ENCODE measurements at regions not wholly inside any gene's neighbourhood (a gene's known extent, or its start where the extent isn't known, plus 50 kb on each side); places are given as distances from the start of the nearest gene placed in this dataset.

DNA sequence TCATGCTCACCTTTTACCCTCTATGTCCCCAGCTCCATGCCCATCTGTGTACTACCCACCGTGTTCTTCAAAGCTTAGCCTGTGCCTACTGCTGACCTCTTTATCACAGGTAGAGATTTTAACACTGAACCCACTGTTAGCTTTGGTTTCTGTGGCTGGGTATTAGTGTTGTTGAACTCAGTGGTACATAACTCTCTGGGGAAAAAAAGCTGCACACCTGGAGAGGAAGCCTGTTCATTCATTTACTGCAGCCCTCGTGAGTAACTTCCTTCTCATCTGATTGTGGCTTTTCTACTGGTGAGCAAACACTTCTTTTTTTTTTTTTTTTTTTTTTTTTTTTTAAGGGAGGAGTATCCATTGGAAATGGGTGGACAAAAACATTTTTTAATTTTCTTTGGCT is 326.3 kb downstream of the CCSER2 start:
- WGBS, 10 experiments = 0 to 86% (median 44%) methylated on average over 1 to 2 of the region's 2 CpGs; no CpG with 5 or more reads in 1 of the 10 experiments
- no peak for ATAC-seq (replicated peaks in 6 of 8)
- no peak overlapping the region for H3K4me3 ChIP-seq
- H3K4me1 ChIP-seq (replicated peaks in 1 of 2) = peaks cover 0 to 3% of the 10 kb centered on the region in 2 donors
- H3K27ac ChIP-seq = no peak overlapping the region
- in situ Hi-C loops (cut with MboI; ENCODE audit: low pct_unique_long_range_greater_than_20kb in 2 of 9, low sequenced_read_pairs in 9 of 9, unreplicated experiment in 9 of 9) = no loop called here

DNA sequence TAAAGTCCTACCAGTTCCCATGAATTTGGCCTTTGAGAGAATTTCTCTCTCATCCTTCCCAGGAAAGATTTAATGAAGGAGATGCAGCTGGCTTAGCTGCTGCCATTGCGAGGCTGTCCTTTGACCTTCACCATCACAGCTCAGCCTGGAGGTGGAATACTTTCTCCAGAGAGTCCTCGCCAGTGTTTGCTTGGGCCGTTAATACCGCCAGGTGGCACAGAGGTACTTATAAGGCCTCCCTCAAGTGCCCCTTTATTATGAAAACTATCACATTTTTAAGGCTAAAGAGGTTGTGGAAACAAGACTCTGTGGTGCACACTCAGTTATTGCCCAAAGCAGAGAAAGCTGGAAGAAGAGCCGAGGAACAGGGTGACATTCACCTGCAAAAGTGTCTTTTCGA is 330.6 kb downstream of the CCSER2 start:
- Histone ChIP-seq H3K27ac (no peak overlapping the region), H3K4me1 (replicated peaks in 1 of 2) (peaks cover 0 to 21% of the 10 kb centered on the region in 2 donors), H3K4me3 (no peak overlapping the region)
- 0 to 100% (median 83%) methylated on average over 1 to 4 of the region's 6 CpGs; no CpG with 5 or more reads in 4 of the 10 experiments for whole genome bisulfite sequencing, 10 experiments
- ATAC-seq (replicated peaks in 6 of 8) = no peak
- in situ Hi-C loops (cut with MboI; ENCODE audit: low pct_unique_long_range_greater_than_20kb in 2 of 9, low sequenced_read_pairs in 9 of 9, unreplicated experiment in 9 of 9) = no loop called here

DNA sequence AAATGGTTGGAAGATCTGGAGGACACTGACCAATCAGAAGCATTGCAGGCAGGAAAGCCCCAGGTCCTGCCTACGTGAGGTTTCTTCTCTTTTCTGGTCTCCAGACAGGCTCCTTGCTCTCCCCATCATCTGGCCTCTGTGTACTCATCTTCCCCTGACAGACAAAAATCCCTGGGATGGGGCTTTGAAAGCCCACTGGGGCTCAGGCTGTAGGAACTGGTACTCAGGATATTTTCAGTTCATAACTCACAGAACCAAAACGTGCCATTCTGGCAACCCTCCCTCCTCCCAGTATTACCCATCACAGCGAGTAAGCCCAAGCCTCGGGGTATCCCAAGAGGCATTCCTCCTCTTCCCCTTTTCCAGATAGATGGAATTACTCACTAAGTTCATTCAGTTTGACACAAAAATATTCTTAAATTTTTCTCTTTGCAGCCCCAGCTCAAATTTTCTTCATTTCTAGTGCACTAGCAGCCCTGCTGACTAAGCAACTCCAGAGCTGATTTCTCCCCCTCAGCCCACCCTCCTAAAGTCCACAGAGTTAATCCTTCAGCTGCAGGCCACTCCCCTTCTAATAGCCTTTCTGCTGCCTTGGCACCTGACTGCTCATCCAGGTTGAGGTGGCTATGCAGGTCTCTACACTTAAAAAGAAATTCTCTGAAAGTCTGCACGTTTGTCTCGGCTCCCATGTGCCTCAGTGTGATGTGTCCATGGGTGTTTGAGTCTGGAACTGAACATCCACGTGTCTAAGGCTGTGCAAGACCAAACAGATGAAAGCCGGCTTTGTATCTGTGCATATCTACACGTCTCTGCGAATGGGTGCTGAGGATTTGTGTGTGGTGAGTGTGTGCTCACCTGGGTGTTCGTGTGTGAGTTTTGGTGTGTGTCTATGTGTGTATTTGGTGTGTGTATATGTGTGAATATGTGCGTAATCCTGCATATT is 331.4 kb downstream of the CCSER2 start:
- peak in 7 of 8 experiments; percentile 4 to 77 (median 40) for ATAC-seq (replicated peaks in 6 of 8)
- no peak overlapping the region for H3K27ac ChIP-seq
- H3K4me3 ChIP-seq = no peak overlapping the region
- peaks cover 0 to 21% of the 10 kb centered on the region in 2 donors for H3K4me1 ChIP-seq (replicated peaks in 1 of 2)
- in situ Hi-C loops (cut with MboI; ENCODE audit: low pct_unique_long_range_greater_than_20kb in 2 of 9, low sequenced_read_pairs in 9 of 9, unreplicated experiment in 9 of 9) = no loop called here
- WGBS, 10 experiments = 13 to 88% (median 67%) methylated on average over 1 to 8 of the region's 12 CpGs; no CpG with 5 or more reads in 1 of the 10 experiments

DNA sequence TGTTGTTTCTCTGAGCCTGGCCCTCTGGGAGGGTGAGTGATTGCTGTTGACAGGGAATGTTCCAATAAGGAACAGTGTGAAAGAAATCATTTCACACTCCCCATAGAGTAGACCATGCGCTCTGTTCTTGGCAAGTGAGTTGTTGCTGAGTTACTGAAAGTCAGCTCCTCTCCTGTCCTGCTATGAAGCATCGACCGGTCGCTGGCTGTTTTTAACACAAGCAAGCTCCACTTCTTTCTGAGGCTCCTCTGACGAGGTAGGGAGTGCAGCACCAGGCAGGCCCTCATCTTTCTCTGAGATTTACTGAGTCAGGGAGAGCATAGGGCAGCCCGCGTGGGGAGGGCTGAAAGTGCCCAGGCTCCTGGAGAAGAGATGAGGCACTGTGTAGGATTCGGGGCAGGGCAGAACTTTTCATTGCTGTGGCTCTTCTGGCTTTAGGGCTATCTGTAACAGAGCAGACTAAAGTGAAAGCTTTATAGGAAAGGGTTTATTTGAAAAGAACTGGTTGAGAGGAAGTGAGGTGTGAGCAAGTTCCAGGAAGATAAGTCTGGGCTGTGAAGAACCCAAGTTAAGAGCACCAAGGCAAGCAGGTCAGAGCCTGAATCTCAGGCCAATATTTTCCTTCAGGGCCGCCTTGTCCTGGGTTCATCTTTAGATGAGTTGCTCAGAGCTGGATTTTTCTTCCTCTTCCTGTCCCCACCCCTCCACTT is 332.2 kb downstream of the CCSER2 start:
- peaks cover 0 to 21% of the 10 kb centered on the region in 2 donors for H3K4me1 ChIP-seq (replicated peaks in 1 of 2)
- 0 to 100% (median 85%) methylated on average over 1 to 9 of the region's 9 CpGs for WGBS, 10 experiments
- no peak overlapping the region for H3K4me3 ChIP-seq
- H3K27ac ChIP-seq = no peak overlapping the region
- in situ Hi-C loops (cut with MboI; ENCODE audit: low pct_unique_long_range_greater_than_20kb in 2 of 9, low sequenced_read_pairs in 9 of 9, unreplicated experiment in 9 of 9) = no loop called here
- peak in 7 of 8 experiments; percentile 63 to 94 (median 81) for ATAC-seq (replicated peaks in 6 of 8)

DNA sequence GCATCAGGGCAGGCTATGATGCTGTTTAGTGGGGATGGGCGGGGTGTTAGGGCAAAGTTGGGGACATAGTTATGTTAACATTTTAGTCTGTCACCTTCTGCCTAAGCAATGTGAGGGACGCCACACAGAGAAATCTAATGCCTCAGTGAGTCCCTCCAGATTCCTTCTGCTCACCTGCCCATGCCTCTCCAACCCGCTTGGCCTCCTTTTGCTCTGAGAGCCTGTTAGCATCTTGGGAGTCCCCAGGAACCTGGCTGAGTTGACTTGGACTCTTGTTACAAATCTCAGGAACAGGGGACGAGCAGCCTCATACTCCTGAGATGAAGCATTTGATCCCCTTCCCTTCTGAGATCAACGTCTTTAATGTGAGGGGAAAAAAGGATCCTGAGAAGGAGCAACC is 336.8 kb downstream of the CCSER2 start:
- peaks cover 0 to 12% of the 10 kb centered on the region in 2 donors for H3K4me1 ChIP-seq (replicated peaks in 1 of 2)
- H3K4me3 ChIP-seq = no peak overlapping the region
- H3K27ac ChIP-seq = no peak overlapping the region
- WGBS, 10 experiments = 0 to 80% (median 65%) methylated on average over 1 to 3 of the region's 5 CpGs; no CpG with 5 or more reads in 5 of the 10 experiments
- in situ Hi-C loops (cut with MboI; ENCODE audit: low pct_unique_long_range_greater_than_20kb in 2 of 9, low sequenced_read_pairs in 9 of 9, unreplicated experiment in 9 of 9) = no loop called here
- ATAC-seq (replicated peaks in 6 of 8) = no peak

DNA sequence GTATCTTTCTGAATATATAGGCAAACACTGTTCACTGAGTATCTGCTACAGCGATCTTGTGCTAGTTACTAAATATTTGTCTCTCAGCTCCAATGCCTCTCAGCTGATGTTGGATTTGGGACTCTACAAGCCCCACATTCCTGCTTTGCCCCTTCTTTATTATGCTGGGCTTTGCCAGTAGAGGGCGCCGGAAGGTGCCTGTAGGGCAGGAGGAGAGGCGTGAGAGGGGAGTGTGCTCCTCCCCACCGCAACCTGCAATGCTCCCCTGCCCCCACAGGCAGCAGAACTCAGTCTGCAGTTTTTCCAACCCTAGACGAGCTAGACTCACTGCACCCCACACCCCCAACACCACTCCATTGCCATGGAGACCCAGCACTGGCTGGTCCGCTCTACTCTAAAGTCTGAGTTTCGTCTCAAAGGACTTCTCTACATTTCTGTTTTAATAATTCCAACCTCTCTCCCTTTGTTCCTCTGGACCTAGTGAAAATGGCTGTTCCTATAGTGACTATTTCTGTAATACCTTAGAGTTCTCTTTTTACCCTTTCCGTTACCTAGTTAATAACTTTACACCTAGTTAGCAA is 337.6 kb downstream of the CCSER2 start:
- no peak overlapping the region for H3K4me3 ChIP-seq
- H3K27ac ChIP-seq = no peak overlapping the region
- 17 to 95% (median 72%) methylated on average over 1 to 7 of the region's 9 CpGs; no CpG with 5 or more reads in 1 of the 10 experiments for WGBS, 10 experiments
- peaks cover 0 to 6% of the 10 kb centered on the region in 2 donors for H3K4me1 ChIP-seq (replicated peaks in 1 of 2)
- in situ Hi-C loops (cut with MboI; ENCODE audit: low pct_unique_long_range_greater_than_20kb in 2 of 9, low sequenced_read_pairs in 9 of 9, unreplicated experiment in 9 of 9) = no loop called here
- peak in 3 of 8 experiments; percentile 65 to 81 (median 79) for ATAC-seq (replicated peaks in 6 of 8)

DNA sequence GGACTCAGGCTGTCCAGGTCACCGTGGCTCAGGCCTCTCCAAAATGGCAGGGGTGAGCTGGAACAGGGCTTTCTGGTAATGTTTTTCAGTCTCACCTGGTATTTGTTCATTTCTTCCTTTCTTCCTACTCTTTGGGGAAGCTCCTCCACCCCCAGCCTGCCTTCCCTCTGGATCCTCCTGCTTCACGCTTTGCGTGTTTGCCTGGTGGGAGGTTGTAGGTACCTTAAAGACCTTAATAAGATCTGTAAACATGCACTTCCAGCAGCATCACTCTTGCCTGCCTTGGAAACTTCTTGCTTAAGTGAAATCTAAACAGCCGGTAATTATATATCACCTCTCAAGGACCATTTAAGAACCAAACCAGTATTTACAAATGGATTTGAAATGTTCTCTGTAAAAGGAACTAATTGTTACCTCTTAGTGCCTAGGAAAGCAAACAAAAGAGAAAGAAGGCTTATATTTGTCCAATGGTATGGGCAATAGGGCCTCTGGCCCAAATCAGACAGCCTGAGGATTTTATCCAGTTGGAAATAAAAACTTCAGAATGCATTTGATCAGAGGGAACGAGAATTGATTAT is 339.9 kb downstream of the CCSER2 start:
- in situ Hi-C loops (cut with MboI; ENCODE audit: low pct_unique_long_range_greater_than_20kb in 2 of 9, low sequenced_read_pairs in 9 of 9, unreplicated experiment in 9 of 9) = no loop called here
- Histone ChIP-seq H3K4me3 (no peak overlapping the region), H3K4me1 (replicated peaks in 1 of 2) (no peaks in the 10 kb centered on the region), H3K27ac (no peak overlapping the region)
- 17 to 83% (median 78%) methylated on average over 1 to 5 of the region's 5 CpGs; no CpG with 5 or more reads in 2 of the 10 experiments for WGBS, 10 experiments
- no peak for ATAC-seq (replicated peaks in 6 of 8)

DNA sequence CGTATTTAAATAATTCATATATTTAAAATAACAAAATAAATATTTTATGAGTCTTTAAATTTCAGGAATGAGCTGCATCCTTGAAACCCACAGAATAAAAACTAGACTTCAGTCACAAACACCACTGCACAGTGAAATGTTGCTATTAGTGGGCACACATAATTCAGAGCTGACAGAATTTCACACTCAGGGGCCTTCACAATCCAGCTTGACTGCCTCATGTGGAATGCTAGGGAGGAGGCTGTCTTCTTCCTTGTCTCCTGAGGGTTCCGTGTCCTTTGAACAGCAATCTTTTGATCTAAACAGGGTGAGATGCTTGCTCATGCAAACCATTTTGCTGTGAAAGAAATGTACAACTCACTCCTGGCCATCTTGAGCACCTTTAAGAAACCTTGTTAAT is 346.7 kb downstream of the CCSER2 start:
- peak in 4 of 8 experiments; percentile 55 to 69 (median 62) for ATAC-seq (replicated peaks in 6 of 8)
- no peak overlapping the region for H3K27ac ChIP-seq
- WGBS, 10 experiments = 0 to 83% (median 40%) methylated on average over 1 to 2 of the region's 2 CpGs; no CpG with 5 or more reads in 1 of the 10 experiments
- peaks cover 0 to 5% of the 10 kb centered on the region in 2 donors for H3K4me1 ChIP-seq (replicated peaks in 1 of 2)
- H3K4me3 ChIP-seq = no peak overlapping the region
- in situ Hi-C loops (cut with MboI; ENCODE audit: low pct_unique_long_range_greater_than_20kb in 2 of 9, low sequenced_read_pairs in 9 of 9, unreplicated experiment in 9 of 9) = no loop called here

DNA sequence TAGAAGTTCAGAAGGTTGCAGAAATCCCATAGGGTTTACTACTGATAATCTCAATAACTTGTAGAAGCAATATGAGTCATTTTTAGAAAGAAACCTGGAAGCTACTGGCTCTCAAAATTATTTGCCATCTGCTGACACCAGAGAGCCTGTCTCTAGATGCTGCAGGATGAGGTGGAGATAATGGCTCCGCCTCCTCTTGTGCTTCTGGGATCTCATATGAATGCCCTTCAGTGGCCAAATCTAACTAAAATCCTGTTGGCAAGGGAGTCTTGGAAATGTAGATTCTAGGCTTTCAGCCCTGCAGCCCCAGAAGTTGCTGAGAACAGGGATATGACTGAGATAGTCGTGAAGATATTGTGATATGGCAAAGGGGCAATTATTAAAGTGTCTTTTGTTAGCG is 348.1 kb downstream of the CCSER2 start:
- Histone ChIP-seq H3K4me3 (no peak overlapping the region), H3K4me1 (replicated peaks in 1 of 2) (peaks cover 0 to 5% of the 10 kb centered on the region in 2 donors), H3K27ac (no peak overlapping the region)
- WGBS, 10 experiments = 10 to 100% (median 81%) methylated on average over 1 to 3 of the region's 3 CpGs; no CpG with 5 or more reads in 3 of the 10 experiments
- in situ Hi-C loops (cut with MboI; ENCODE audit: low pct_unique_long_range_greater_than_20kb in 2 of 9, low sequenced_read_pairs in 9 of 9, unreplicated experiment in 9 of 9) = no loop called here
- ATAC-seq (replicated peaks in 6 of 8) = peak in 1 of 8 experiments; percentile 65

DNA sequence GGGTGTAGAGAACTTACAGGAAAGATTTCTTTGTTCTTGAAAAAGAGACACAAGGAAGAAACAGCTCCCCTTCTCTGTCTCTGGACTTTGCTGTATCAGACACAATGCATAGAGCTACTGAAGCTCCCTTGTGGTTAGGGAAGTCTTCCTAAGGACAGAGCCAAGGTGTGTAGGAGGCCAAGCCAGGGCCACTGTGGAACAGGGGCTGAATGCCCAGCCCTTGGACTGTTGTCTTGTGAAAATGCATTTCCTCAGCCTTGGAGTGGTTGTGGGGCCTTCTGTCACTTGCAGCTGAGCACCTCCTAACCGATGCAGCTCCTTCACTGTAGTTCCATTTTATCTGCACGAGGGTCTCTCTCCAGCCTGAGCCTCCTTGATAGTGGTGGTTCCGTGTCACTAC is 353.4 kb downstream of the CCSER2 start:
- 0 to 81% (median 78%) methylated on average over 1 to 3 of the region's 3 CpGs; no CpG with 5 or more reads in 5 of the 10 experiments for WGBS, 10 experiments
- Histone ChIP-seq H3K27ac (no peak overlapping the region), H3K4me1 (replicated peaks in 1 of 2) (no peaks in the 10 kb centered on the region), H3K4me3 (no peak overlapping the region)
- no peak for ATAC-seq (replicated peaks in 6 of 8)
- in situ Hi-C loops (cut with MboI; ENCODE audit: low pct_unique_long_range_greater_than_20kb in 2 of 9, low sequenced_read_pairs in 9 of 9, unreplicated experiment in 9 of 9) = no loop called here

DNA sequence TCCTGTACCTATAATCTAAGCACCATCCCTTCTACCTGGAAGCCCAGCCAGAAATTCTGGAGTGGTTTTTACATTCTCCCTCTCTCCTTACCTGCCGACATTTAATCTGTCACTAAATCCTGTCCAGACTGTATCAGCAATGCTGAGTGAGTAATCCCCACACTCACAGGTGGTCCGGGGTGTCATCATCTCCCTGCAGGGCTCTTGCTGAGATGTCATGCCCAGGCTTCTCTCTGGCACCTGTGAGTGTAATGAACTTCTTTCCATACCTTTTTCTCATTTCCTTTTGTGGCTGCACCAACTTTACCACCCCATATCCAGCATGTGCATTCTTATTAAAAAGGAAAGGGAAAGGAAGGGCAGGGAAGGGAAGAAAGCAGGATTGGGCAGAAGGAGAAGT is 355.2 kb downstream of the CCSER2 start:
- WGBS, 10 experiments = 0 to 88% (median 60%) methylated on average over 1 of the region's 2 CpGs; no CpG with 5 or more reads in 6 of the 10 experiments
- ATAC-seq (replicated peaks in 6 of 8) = no peak
- no peak overlapping the region for H3K4me3 ChIP-seq
- no peaks in the 10 kb centered on the region for H3K4me1 ChIP-seq (replicated peaks in 1 of 2)
- no peak overlapping the region for H3K27ac ChIP-seq
- in situ Hi-C loops (cut with MboI; ENCODE audit: low pct_unique_long_range_greater_than_20kb in 2 of 9, low sequenced_read_pairs in 9 of 9, unreplicated experiment in 9 of 9) = no loop called here

DNA sequence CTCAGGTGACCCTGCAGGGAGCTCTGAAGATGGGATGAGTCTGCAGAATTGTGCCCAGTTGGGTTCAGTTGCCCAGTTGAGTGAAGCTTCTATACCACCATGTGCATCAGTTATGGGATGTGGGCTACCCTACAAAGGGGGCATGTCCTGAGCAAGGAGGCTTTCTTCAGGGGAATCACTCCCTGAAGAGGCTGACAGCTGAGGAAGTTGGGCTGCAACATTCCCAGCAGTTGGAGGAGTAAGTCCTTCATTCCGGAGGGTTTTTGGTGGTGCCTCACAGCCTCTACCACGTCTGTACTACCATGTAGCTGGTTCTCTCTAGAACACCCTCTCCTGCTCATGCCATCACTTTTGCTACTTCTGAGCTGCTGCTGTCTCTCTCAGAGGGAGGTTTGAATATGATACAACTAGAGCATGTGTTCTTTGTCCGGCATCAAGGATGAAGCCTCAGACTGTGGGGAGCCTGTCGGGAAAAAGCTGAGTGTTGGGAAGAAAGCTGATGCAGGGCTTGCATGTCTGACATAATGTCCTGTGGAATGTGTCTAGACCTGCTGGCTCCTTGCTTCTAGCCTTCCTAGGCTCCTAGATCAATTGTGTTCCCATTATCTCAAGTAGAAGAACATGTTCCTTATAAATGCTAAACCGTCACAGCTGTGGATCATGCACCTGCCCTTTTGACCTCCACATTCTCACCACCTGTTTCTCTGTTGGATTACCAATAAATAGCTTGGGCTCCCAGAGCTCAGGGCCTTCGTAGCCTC is 355.8 kb downstream of the CCSER2 start:
- no peak for ATAC-seq (replicated peaks in 6 of 8)
- Histone ChIP-seq H3K27ac (no peak overlapping the region), H3K4me1 (replicated peaks in 1 of 2) (no peaks in the 10 kb centered on the region), H3K4me3 (no peak overlapping the region)
- in situ Hi-C loops (cut with MboI; ENCODE audit: low pct_unique_long_range_greater_than_20kb in 2 of 9, low sequenced_read_pairs in 9 of 9, unreplicated experiment in 9 of 9) = no loop called here
- WGBS, 10 experiments = 10 to 100% (median 87%) methylated on average over 1 to 5 of the region's 6 CpGs; no CpG with 5 or more reads in 3 of the 10 experiments
